Activated CD8-positive, alpha-beta memory T cell treated with anti-CD3 and anti-CD28 coated beads for 36 hours (primary cell): ENCODE measurements at regions not wholly inside any gene's neighbourhood (a gene's known extent, or its start where the extent isn't known, plus 50 kb on each side); places are given as distances from the start of the nearest gene placed in this dataset.

ENCODE experiments used
- CTCF ChIA-PET: fragments of 350-600 bp; sonication (Branson Sonifier 250); formaldehyde crosslinking; loops from one replicate; lab custom pipeline; 2021; ENCODE audit warnings: antibody characterized with exemption; lab: Charles Lee
- POLR2A ChIA-PET: fragments of 350-600 bp; sonication (Branson Sonifier 250); formaldehyde crosslinking; loops from one replicate; lab custom pipeline; 2021; ENCODE audit warnings: antibody characterized with exemption; lab: Charles Lee

DNA sequence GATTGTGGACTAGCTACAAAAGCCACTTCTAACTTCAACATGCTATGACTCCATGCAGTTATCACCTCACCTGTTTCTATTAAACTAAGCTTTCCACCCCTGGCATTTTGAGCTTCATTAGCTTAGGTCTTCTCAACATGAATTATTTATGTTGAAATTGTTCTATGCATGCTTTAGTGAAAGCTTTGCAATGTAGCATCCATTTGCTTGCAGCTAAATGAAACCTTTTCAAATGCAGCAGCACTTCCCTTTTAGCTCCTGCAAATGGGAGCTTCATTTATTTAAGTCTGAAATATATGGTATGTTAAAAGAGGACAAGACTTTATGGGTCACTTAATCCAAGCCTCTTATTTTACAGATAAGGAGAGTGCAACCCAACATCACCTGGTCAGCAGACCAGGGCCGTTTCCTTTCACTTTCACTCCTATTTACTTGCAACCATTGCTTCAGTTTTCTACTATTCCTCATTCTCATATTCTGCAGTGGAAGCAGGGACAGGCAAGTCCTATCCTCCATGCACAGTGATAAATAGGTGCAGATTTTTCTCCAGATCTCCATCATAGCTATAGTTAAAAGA, 56.4 kb upstream of the SAMSN1 start:
- CTCF ChIA-PET = no interaction called here
- POLR2A ChIA-PET = no interaction called here

- CTCF ChIA-PET = no interaction called here
Measured at GRCh38 chr21:14600569-14601297, 54.6 kb upstream of the SAMSN1 start.

GRCh38 chr21:14598065-14598464, 52.0 kb upstream of the SAMSN1 start:
- ChIA-PET POLR2A (no interaction called here), CTCF (no interaction called here)

More at GRCh38 chr21:14600569-14601297, 54.6 kb upstream of the SAMSN1 start:
- POLR2A ChIA-PET = no interaction called here
